GM19043 (cell line): ENCODE measurements at regions not wholly inside any gene's neighbourhood (a gene's known extent, or its start where the extent isn't known, plus 50 kb on each side); places are given as distances from the start of the nearest gene placed in this dataset.
"Not testable (repeated sequence)": the region's sequence is repeated elsewhere in the genome, so short reads cannot be mapped to it uniquely, and the experiment has no call there.

Source experiments
- ATAC-seq: cut with Tn5 transposase; IDR thresholded peaks from one replicate; pipeline ENCODE4 v1.9.1; 2021; ENCODE audit warnings: low read depth; ENCODE audit not compliant: unreplicated experiment

DNA sequence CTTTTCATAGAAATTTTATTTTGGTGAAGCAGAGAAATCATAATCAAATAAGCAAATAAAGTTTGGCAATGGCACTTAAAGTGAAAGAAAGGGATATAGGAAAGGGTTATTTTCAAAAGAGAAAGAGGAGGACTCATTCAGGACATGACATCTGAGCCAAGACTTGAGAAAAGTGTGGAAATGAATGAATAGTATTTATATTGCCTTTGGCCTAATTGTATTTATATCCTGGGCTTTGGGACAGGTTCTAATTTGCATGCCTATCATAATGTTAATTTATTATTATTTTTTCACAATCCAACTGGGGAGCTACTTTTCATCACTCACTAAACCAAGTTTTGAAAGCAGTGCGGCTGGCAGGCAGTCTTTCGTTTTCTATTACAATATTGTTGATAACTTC, 376.8 kb downstream of the HGF start:
- no peak for ATAC-seq

DNA sequence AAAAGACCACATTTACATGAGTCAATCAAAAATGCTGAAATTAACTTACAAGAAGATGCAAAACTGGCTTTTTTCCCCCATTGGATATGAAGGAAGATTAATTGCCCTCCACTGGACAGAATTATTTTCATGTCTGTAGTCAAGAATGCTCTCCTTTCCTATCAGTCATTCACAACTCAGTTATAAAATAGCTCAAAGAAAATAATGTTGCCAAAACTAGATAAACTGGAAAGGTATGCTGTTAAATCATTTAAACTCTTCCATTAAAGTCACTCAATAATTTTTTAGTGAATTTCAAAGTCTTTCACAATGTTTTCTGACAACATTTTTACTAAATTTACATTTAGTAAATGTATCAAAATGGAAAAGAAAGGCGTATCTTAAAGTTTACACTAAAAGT, 384.5 kb downstream of the HGF start:
- ATAC-seq, result no peak

DNA sequence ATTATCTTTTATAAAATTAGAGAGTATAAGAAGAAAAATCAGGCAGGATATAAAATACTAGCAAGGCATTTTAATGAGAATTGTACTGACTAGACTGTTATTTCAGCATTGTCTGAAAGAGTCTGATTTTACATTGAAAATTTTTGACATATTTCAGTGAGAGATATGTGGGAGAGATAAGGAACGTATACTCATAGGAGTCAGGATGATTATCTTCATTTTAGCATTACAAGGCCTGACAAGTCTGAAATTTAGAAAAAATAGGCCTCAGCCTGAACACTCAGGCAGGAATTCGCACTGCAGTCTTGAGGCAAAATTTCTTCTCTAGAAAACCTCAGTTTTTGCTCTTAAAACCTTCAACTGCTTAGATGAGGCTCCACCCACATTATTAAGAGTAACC, 386.0 kb downstream of the HGF start:
- ATAC-seq, result no peak

DNA sequence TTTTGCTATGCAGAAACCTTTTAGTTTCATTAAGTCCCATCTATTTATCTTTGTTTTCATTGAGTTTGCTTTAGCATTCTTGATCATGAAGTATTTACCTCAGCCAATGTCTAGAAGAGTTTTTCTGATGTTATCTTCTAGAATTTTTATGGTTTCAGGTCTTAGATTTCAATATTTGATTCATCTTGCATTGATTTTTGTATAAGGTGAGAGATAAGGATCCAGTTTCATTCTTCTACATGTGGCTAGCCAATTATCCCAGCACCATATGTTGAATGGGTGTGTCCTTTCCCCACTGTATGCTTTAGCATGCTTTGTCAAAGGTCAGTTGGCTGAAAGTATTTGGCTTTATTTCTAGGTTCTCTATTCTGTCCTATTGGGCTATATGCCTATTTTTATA, 395.2 kb downstream of the HGF start:
- not testable (repeated sequence) for ATAC-seq

DNA sequence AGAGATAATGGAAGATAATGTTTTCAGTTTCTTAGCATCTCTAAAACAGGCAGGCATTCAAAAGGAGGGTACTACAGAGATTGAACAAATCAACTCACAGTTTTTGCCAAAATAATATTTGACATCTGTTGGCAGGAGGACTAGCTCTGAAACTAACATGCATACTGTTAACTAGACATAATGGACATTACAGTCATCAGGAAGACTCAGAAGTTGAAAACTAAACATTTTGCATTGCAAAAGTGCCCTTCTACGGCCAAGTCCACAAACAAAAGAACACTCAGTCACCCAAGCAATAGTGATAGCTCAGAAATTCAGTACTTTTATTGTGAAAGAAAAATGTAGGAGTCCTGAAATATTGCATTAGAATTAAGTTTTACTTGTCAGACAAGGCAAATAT, 399.0 kb downstream of the HGF start:
- ATAC-seq, result no peak

DNA sequence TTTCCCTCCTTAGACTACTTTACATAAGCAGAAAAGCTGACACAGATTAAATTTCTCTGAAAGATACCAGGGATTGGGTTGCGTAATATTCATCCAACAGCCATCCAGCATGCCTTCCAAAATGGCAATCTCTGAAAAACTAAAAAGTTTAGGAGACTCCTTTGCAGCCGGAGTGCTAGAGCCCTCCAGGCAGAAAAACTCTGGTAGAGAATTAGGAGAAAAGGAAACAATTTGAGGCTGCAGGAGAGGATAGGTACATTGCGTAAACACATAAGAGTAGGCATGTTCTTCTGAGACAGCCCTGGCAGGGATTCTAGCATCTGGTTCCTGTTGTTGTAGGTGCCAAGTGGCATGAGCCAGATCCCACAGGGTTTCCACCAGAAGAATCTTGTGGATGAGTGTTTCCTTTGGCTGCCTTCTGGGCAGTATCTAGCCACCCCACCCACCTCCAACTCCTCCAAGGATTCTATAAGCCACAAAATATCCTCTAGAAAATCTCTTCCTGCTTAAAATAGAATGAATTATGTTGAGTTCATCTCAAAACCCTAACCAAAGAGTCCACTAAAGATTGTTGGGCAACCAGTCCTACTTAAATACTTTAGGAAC, 402.4 kb downstream of the HGF start:
- ATAC-seq, result no peak

DNA sequence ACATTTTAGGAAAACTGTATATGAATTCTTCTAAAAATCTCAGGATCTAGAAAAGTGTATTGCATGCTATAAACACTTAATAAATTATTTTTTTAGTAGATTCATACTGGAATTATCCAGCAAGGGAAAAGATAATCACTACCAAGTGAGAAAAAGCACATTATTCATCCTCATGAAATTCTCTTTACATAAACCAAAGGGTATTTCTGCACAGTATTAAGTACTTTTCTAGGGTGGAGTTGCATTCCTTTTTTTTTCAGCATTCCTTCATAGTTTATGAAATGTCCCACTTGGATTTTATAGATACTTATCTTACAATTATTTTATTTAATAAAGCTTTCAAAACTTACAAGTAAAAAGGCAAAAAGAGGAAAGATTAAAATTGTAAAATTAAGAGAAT, 403.3 kb downstream of the HGF start:
- ATAC-seq, result no peak

DNA sequence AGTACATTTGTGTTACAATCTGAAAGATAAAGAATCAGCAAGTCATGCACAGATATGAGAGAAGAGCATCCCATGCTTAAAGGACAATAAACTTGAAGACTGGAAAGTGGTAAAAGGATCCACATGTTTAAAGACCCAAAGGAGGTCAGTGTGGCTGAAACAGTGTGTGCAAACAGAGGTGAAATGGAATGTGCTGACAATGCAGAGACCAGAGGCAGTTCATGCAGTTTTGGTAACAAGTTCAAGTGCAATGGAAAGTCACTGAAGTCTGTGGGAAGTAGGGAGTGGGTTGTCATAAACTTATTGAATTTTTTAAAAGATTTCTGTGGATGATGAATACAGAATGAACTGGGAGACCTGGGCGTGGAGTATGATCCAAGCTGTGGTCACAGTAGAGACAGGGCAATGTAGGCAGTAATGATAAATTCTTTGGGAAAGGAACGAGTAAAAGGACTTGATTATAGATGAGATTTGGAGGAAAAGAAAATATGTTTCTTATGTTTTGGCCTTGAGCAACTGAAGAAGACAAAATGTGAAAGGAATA, 408.0 kb downstream of the HGF start:
- no peak for ATAC-seq

DNA sequence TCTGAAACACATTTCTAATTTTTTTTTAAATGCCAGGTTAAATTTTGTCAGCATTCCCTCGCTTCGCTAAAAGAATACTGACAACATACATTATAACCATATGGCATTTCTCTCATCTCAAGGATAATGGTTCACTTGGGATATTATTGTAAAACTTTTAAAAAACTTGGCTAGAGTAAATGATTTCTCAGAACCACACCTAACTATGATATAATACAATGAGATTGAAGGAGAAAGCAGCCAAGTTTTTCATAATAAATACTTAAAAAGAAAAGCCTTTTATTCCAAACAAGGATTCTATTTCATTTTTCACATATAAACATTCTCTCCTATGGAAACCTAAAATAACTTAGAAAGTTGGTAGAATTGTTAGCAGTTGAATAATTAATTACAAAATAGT, 413.9 kb downstream of the HGF start:
- ATAC-seq, result no peak

DNA sequence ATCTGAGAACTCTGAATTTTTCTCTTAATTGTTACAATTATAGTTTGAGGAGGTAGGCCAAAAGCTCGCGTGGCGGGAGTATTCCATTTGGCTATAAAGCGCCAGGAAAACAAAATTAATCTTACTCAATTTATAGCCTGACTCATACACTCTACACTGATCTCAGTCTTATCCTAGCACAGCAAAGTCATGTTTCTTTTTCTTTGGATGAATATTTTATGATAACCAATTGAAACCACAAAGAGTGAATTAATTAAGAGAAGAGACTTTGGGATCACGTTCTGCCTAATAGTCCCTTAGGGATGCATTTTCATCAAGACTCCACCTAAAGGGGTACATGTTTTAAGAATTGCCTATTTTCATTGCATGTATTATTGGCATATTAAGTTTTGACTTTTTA, 420.8 kb downstream of the HGF start:
- no peak for ATAC-seq

DNA sequence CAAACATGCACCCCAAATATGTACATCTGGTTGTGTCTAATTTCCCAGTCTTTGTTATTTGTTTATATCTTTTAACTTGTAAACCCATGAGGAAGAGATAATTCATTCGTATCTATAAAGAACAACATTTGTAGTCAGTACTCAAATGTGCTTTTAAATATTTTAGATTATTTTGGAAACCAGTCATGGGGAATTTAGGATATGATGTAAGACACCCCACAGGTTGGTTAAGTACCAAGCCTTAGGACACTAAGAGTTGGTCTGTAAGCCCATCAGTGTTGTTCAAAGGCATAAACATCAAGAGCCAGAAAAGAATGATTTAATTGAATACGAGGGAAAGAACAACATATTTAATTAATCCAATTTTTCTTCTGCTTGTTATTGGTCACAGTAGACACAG, 421.1 kb upstream of the SEMA3C start:
- ATAC-seq, result no peak

DNA sequence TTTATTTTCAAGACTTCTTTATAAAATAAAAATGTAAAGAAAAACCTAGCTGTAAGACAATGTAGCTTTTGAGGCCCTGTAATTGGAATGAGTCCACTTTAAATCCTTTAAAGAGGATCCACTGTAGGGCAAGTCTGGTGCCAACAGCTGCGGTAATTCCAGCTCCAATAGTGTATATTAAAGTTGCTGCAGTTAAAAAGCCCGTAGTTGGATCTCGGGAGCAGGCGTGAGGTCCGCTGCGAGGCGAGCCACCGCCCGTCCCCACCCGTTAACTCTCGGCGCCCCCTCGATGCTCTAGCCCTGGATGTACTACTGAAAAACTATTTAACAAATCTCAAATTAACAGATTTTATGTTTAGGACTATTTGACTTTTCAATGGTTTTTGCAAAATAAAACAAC, 414.7 kb upstream of the SEMA3C start:
- ATAC-seq, result no peak

DNA sequence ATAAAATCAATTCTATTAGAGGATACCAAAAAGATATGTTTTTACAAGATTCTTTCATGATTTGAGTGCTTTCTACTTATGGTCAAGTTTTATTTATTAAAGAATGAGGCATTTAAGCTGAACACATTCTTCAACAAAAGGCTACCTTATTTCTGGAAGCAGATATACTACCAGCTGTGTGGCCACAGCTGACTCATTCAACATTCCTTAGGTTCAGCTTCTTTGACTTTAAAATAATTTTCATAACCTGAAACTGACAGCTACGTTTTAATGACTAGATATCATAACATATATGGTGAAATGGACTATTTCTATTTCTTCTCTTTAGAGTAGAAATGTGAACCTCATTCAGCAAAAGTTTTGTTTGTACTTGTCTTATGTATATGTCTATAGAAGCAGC, 414.2 kb upstream of the SEMA3C start:
- ATAC-seq, result no peak

DNA sequence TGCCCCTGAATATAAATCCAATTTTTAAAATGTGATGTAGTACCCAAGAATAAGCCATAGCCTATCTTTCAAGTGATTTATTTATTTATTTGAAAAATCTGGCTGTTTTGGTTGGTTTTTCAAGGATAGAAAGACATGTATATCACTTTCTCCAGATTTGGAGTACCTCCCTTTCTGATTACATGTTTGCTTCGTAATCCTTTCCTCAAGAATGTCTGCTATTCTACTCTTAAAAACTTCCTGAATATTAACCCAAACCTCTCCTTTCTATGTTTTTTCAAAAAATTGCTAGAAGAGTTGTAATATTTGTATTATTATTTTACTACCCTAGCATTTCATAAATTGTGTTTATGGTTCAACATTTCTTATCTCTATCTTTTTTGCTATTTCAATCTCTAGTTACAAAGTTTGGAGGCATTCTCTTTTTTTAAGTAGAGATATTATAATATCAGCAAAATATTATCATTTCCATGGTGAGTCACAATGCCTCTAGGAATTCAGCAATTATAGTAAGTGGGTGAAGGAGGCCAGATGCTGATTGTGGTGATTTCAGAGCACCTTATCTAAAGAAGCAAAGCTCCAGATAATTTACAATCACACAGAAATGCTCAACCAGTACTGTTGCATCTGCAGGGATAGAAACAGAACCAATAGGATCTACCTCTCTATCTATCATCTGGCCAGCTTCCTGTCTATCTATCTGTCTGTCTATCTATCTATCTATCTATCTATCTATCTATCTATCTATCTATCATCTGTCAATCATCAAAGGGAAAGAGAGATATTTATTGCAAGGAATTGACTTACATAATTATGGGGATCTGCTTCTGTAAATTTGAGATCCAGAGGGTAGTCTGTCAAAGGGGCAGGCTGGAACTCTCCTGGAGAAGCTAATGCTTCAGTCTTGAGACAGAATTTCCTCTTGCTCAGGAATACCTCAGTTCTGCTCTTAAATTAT, 412.5 kb upstream of the SEMA3C start:
- no peak for ATAC-seq

DNA sequence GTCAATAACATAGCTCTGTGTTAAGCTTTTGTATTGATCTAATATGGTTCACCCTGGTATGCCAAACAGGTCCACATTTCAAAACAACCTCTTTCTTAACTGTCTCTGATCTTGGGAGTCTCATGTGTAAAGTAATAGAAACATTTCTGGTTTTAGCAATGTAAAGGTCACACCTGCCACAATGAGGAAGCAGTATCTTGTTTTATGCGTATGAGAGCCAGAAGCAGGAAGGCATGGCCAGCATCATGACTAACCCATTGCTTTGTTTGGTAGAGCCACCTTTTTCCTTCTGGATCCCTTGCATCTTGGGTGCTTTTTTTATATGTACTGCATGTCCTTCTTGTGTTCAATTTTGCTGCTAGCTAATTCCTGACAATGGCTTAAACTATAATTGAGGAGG, 411.3 kb upstream of the SEMA3C start:
- ATAC-seq, result no peak

DNA sequence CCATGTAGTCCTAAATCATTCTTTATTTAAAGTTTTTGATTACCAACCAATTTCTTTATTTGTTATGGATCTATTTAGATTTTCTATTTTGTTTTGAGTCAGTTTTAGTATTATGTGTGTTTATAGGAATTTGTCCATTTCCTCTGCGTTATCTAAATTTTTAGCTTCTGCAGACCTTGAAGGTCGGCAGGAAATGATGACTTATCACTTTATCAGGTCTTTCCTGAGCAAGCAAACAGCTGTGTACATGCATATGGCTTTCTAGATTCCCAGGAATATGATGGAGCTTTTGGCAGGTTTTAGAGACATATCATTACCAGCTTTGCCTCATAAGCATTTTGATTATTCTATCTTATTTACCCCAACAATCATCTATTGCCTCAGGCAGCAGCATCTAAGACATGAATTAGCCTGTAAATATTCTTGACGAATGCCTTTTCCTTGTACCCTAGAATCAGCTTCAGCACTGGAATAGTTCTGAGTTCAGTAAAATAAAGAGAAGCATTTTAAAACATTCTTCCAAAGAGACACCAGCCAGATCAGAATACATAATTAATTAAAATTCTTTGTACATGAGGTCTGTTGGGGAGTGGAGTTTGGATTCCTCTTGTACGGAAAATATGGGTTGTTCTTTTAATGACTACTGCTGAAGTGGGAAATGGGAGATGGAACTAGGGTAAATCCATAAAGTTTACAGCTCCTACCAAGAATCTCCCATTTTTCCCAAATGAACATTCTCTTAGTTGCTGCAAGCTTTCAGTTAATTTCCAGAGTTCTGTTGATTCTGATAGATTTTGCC, 408.8 kb upstream of the SEMA3C start:
- ATAC-seq, result no peak

DNA sequence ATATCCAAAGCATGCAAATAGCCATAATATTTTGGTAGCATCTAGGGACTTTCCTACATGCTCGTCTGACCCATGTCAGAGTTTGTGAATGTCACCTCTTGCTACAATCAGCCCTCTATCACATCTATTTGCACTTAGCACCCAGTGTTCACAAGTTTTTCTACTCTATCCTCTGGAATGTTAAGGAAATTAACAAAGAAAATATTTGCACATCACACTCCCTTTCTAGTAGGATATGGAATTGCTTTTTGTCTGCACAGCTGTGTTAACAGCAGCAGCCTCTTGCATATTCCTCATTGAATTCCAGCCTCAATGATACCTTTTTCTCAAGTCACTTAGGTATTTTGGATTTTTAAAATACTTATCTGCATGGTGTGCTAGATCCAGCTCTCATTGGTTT, 403.1 kb upstream of the SEMA3C start:
- ATAC-seq, result no peak

DNA sequence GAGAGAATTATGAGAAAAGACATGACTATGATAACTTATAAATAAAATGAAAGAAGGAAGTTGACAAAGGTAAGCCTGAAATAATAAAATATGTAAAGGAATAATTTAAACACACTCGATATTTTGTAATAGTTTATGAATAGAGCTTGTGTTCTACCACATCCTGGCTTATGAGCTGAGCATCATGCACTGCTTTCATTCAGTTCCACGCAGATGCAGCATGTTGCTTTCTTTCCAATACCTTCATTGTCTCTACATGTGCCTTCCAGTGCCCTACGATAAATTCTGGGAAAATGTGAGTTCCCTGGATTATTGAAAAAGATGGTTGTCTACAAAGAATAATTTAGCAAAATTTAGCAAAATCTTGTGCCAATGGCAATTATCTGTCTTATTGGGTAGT, 398.9 kb upstream of the SEMA3C start:
- ATAC-seq, result no peak

DNA sequence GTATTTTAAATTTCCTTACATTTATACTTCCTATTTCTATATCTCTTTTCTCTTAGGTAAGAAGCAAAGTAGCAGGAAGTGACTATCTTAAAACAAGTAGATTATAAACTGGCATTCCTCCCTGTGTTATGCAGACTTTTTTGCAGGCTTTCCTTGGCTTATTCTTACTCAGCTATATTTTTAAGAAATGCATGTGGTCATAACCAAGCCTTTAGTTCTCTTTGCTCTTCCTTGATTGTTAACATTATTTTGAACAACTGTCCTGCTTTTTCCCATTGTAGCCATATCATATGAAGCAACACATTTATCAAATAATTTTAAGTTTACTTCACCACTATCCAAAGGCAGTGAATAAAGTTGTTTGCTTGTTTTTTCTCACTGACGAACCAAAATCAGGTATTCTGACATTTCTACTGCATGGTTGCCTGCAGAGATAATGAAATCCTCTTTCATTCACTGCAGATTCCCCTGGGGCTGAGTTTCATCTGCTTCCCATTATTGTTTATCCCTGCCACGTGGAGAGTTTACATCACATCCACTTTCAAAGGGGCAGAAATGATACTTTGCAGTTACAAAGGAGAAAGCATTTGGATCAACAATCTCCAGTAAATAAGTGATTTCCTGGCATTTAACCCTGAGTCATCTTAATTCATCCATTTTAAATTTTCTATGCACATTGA, 389.9 kb upstream of the SEMA3C start:
- no peak for ATAC-seq

DNA sequence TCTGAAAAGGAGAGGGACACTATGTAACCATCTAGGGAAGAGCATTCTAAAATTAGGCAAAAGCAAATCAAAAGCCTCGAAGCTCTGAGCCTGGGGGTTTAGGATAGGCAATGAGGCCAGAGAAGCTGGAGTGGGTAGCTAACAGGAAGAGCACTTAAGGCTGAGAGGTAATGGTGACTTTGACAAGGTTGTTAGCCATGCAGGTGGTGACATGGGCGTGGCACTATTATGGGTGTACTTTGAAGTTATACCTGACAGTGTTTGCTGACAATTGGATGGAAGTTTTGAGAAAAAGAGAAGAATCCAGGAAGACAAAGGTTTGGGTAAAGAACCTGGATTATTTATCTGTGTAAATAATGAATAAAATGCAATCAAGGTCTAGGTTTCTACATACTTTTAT, 383.0 kb upstream of the SEMA3C start:
- ATAC-seq, result no peak

DNA sequence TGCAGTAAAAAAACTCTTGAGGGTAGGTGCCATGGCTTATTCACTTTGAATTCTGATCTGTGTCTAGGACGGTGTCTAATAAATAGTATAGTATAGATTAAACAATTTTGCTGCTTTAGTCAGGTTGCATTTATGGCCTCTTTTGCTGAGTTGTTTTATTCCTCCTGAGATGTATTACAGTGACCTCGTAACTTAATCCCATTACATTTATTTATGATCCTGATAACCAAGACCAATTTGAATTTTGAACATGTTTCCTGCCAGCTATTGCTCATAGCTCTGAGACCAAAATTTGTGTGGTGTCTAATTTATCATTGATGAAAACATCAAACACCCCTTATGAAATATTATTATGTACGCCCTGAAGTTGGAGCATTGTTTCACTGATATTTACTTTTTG, 381.9 kb upstream of the SEMA3C start:
- ATAC-seq, result no peak
